GM23338 (cell line): ENCODE measurements at regions not wholly inside any gene's neighbourhood (a gene's known extent, or its start where the extent isn't known, plus 50 kb on each side); places are given as distances from the start of the nearest gene placed in this dataset.

Experiments used
- ATAC-seq: fragments of 200-7000 bp; cut with Tn5 transposase; 3 replicates; pipeline ENCODE4 v1.9.1; 2020
- DNase-seq: peaks from one replicate; pipeline ENCODE4 v3.0.0-alpha.2; 2015; ENCODE audit warnings: low spot score
- H2AFZ ChIP-seq: fragments of 200-600 bp; sonication (generic); 2 replicates; pipeline ENCODE4 v1.8.0; 2016; ENCODE audit warnings: antibody characterized with exemption, mild to moderate bottlenecking, moderate library complexity
- H3F3A ChIP-seq: fragments of 200-600 bp; sonication (generic); replicated peaks from 2 replicates; pipeline ENCODE4 v1.8.0; 2017; ENCODE audit warnings: antibody characterized with exemption, mixed run types, low read depth
- H3K27ac ChIP-seq: fragments of 200-600 bp; sonication (generic); 2 replicates; pipeline ENCODE4 v1.6.1; 2016; ENCODE audit warnings: low read depth
- H3K27me3 ChIP-seq: fragments of 200-600 bp; sonication (generic); 2 replicates; pipeline ENCODE4 v1.8.0; 2016; ENCODE audit warnings: mild to moderate bottlenecking, mixed run types, moderate library complexity; ENCODE audit not compliant: insufficient read depth
- H3K36me3 ChIP-seq: fragments of 200-600 bp; sonication (generic); 2 replicates; pipeline ENCODE4 v1.8.0; 2016; ENCODE audit warnings: mild to moderate bottlenecking; ENCODE audit not compliant: insufficient read depth
- H3K4me1 ChIP-seq: fragments of 200-600 bp; sonication (generic); 2 replicates; pipeline ENCODE4 v1.8.0; 2016; ENCODE audit warnings: mild to moderate bottlenecking, moderate library complexity; ENCODE audit not compliant: insufficient read depth
- H3K4me2 ChIP-seq: fragments of 200-600 bp; sonication (generic); 2 replicates; pipeline ENCODE4 v1.7.1; 2017; ENCODE audit warnings: mixed run types
- H3K4me3 ChIP-seq: fragments of 200-600 bp; sonication (generic); 2 replicates; pipeline ENCODE4 v1.6.1; 2016; ENCODE audit warnings: mixed run types
- H3K79me2 ChIP-seq: fragments of 200-600 bp; sonication (generic); replicated peaks from 2 replicates; pipeline ENCODE4 v1.8.0; 2017; ENCODE audit warnings: mild to moderate bottlenecking; ENCODE audit not compliant: insufficient read depth
- H3K9me2 ChIP-seq: fragments of 200-600 bp; sonication (generic); 2 replicates; pipeline ENCODE4 v1.8.0; 2017; ENCODE audit not compliant: insufficient read depth
- H4K20me1 ChIP-seq: fragments of 200-600 bp; sonication (generic); replicated peaks from 2 replicates; pipeline ENCODE4 v1.8.0; 2017; ENCODE audit warnings: mild to moderate bottlenecking; ENCODE audit not compliant: insufficient read depth
- H3K27ac Mint-ChIP-seq: 2 replicates; pipeline ENCODE4 v1.8.0; 2020; ENCODE audit warnings: inconsistent platforms, mild to moderate bottlenecking, moderate library complexity, mixed read lengths
- H3K27me3 Mint-ChIP-seq: 3 replicates; pipeline ENCODE4 v1.8.0; 2022; ENCODE audit warnings: low read depth, mild to moderate bottlenecking, moderate library complexity, mixed read lengths, inconsistent platforms; ENCODE audit not compliant: insufficient read depth, poor library complexity
- H3K36me3 Mint-ChIP-seq: 3 replicates; pipeline ENCODE4 v1.8.0; 2021; ENCODE audit warnings: low read depth, mild to moderate bottlenecking, inconsistent platforms, moderate library complexity, mixed read lengths
- H3K4me1 Mint-ChIP-seq: 3 replicates; pipeline ENCODE4 v1.8.0; 2020; ENCODE audit warnings: mild to moderate bottlenecking, inconsistent platforms, mixed read lengths
- H3K4me3 Mint-ChIP-seq: 3 replicates; pipeline ENCODE4 v1.8.0; 2021; ENCODE audit warnings: moderate library complexity, mild to moderate bottlenecking, inconsistent platforms, mixed read lengths
- H3K9me3 Mint-ChIP-seq: 3 replicates; pipeline ENCODE4 v1.8.0; 2020; ENCODE audit warnings: moderate library complexity, mild to moderate bottlenecking, inconsistent platforms, mixed read lengths
- CREB1 ChIP-seq: fragments of 250-450 bp; sonication (Bioruptor Pico); IDR thresholded peaks from 2 replicates; pipeline ENCODE4 v1.5.0; 2020; ENCODE audit warnings: low read depth, mild to moderate bottlenecking, moderate library complexity
- EZH2 ChIP-seq: fragments of 200-600 bp; sonication (generic); IDR thresholded peaks from one replicate; pipeline ENCODE4 v1.8.0; 2017; ENCODE audit warnings: antibody characterized with exemption, mild to moderate bottlenecking, low read depth; ENCODE audit not compliant: unreplicated experiment
- EZH2phosphoT487 ChIP-seq: fragments of 200-600 bp; sonication (generic); IDR thresholded peaks from one replicate; pipeline ENCODE4 v1.8.1; 2018; ENCODE audit warnings: antibody characterized with exemption; ENCODE audit not compliant: unreplicated experiment
- JUNB ChIP-seq: IDR thresholded peaks from one replicate; pipeline ENCODE4 v1.6.1; 2016; ENCODE audit warnings: antibody characterized with exemption; ENCODE audit not compliant: unreplicated experiment
- NANOG ChIP-seq: IDR thresholded peaks from 2 replicates; pipeline ENCODE4 v1.6.1; 2016; ENCODE audit warnings: antibody characterized with exemption, borderline replicate concordance
- POLR2AphosphoS5 ChIP-seq: IDR thresholded peaks from 2 replicates; pipeline ENCODE4 v1.6.1; 2016; ENCODE audit warnings: antibody characterized with exemption, low read depth
- STAT1 ChIP-seq: IDR thresholded peaks from one replicate; pipeline ENCODE4 v1.6.1; 2016; ENCODE audit warnings: antibody characterized with exemption; ENCODE audit not compliant: unreplicated experiment
- ZNF114 ChIP-seq: fragments of 250-450 bp; sonication (Bioruptor Pico); IDR thresholded peaks from 2 replicates; pipeline ENCODE4 v1.5.0; 2020; ENCODE audit warnings: mild to moderate bottlenecking, moderate library complexity
- ZNF331 ChIP-seq: fragments of 250-450 bp; sonication (Bioruptor Pico); IDR thresholded peaks from 2 replicates; pipeline ENCODE4 v1.5.0; 2020; ENCODE audit warnings: low read depth, mild to moderate bottlenecking, moderate library complexity
- TF ChIP-seq, protein P1 (sequence below): IDR thresholded peaks from one replicate; pipeline ENCODE4 v1.6.1; 2018; ENCODE audit warnings: antibody characterized with exemption; ENCODE audit not compliant: unreplicated experiment
- TF ChIP-seq, protein P2 (sequence below), 2 experiments: fragments of 200-600 bp in 1 of 2; sonication (generic) in 1 of 2; conservative IDR thresholded peaks; 2 replicates each; pipeline versions ENCODE4 v1.5.1 to v1.6.1; 2016 to 2017; ENCODE audit warnings: antibody characterized with exemption in 2 of 2, low read depth in 2 of 2, mild to moderate bottlenecking in 2 of 2, moderate library complexity in 1 of 2
- TF ChIP-seq, protein P3 (sequence below): IDR thresholded peaks from 2 replicates; pipeline ENCODE4 v1.6.1; 2016; ENCODE audit warnings: antibody characterized with exemption

DNA sequence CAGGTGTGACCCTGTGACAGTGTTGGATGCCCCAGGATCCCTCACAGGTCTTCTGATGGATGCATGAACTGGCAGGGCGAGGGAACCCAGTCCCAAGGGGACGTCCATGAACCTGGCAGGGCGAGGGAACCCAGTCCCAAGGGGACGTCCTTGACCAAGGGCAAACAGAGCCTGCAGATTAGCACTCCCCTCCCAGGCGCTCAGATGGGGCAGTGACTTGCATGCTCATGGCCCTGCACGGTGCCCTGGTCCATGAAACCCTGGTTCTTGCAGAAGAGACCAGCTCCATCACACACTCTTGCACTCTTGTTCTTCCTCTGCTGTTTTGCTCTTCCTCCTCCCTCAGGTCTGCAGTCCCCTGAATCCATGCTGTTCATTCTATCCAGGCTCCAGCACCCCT is 192.7 kb downstream of the GALR1 start (continued):
- no peak for TF ChIP-seq EZH2phosphoT487
- TF ChIP-seq CREB1 (CRISPR knock-in tag) = no peak
- no peak for TF ChIP-seq ZNF331 (CRISPR knock-in tag)
- TF ChIP-seq, protein P1, sequence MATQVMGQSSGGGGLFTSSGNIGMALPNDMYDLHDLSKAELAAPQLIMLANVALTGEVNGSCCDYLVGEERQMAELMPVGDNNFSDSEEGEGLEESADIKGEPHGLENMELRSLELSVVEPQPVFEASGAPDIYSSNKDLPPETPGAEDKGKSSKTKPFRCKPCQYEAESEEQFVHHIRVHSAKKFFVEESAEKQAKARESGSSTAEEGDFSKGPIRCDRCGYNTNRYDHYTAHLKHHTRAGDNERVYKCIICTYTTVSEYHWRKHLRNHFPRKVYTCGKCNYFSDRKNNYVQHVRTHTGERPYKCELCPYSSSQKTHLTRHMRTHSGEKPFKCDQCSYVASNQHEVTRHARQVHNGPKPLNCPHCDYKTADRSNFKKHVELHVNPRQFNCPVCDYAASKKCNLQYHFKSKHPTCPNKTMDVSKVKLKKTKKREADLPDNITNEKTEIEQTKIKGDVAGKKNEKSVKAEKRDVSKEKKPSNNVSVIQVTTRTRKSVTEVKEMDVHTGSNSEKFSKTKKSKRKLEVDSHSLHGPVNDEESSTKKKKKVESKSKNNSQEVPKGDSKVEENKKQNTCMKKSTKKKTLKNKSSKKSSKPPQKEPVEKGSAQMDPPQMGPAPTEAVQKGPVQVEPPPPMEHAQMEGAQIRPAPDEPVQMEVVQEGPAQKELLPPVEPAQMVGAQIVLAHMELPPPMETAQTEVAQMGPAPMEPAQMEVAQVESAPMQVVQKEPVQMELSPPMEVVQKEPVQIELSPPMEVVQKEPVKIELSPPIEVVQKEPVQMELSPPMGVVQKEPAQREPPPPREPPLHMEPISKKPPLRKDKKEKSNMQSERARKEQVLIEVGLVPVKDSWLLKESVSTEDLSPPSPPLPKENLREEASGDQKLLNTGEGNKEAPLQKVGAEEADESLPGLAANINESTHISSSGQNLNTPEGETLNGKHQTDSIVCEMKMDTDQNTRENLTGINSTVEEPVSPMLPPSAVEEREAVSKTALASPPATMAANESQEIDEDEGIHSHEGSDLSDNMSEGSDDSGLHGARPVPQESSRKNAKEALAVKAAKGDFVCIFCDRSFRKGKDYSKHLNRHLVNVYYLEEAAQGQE = no peak
- TF ChIP-seq ZNF114 (CRISPR knock-in tag) = no peak
- TF ChIP-seq, protein P2, sequence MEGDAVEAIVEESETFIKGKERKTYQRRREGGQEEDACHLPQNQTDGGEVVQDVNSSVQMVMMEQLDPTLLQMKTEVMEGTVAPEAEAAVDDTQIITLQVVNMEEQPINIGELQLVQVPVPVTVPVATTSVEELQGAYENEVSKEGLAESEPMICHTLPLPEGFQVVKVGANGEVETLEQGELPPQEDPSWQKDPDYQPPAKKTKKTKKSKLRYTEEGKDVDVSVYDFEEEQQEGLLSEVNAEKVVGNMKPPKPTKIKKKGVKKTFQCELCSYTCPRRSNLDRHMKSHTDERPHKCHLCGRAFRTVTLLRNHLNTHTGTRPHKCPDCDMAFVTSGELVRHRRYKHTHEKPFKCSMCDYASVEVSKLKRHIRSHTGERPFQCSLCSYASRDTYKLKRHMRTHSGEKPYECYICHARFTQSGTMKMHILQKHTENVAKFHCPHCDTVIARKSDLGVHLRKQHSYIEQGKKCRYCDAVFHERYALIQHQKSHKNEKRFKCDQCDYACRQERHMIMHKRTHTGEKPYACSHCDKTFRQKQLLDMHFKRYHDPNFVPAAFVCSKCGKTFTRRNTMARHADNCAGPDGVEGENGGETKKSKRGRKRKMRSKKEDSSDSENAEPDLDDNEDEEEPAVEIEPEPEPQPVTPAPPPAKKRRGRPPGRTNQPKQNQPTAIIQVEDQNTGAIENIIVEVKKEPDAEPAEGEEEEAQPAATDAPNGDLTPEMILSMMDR (conservative IDR thresholded peaks at IDR 0.05; ENCODE audit: low read depth in 2 of 2) = no peak

DNA sequence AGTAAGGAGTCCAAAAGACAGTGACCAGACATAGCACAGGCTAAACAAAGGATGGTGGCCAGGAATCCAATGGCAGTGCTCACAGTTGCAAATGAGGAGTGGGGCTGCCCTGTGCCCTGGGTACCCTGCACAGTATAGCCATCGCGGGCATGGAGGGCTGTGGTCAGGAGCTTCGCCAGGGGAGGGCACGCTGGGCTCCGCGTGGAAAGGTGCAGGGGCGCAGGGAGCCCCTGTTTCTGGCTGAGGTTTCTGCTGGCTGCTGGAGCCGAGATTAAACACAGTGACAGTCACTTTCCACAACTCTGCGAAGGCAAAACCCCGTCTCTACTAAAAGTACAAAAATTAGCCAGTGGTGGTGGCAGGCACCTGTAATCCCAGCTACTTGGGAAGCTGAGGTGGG is 194.7 kb downstream of the GALR1 start:
- ATAC-seq = no peak
- Mint-ChIP-seq H3K4me1 (peaks cover 9% of the 10 kb centered on the region; the same call in 2 of the 3 replicates), H3K27ac (no peak overlapping the region)
- no peak for TF ChIP-seq EZH2
- TF ChIP-seq POLR2AphosphoS5 = no peak
- TF ChIP-seq JUNB = no peak
- TF ChIP-seq ZNF114 (CRISPR knock-in tag) = no peak
- no peak for TF ChIP-seq EZH2phosphoT487
- TF ChIP-seq, protein P1 = no peak
- no peak for TF ChIP-seq ZNF331 (CRISPR knock-in tag)
- TF ChIP-seq NANOG = no peak
- no peak for TF ChIP-seq STAT1
- TF ChIP-seq, protein P2 (conservative IDR thresholded peaks at IDR 0.05; ENCODE audit: low read depth in 2 of 2) = no peak
- TF ChIP-seq, protein P3, sequence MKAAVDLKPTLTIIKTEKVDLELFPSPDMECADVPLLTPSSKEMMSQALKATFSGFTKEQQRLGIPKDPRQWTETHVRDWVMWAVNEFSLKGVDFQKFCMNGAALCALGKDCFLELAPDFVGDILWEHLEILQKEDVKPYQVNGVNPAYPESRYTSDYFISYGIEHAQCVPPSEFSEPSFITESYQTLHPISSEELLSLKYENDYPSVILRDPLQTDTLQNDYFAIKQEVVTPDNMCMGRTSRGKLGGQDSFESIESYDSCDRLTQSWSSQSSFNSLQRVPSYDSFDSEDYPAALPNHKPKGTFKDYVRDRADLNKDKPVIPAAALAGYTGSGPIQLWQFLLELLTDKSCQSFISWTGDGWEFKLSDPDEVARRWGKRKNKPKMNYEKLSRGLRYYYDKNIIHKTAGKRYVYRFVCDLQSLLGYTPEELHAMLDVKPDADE = no peak
- no peak for TF ChIP-seq CREB1 (CRISPR knock-in tag)

More for the DNA sequence above, 194.7 kb downstream of the GALR1 start:
- Mint-ChIP-seq H3K36me3 (no peaks in the 10 kb centered on the region), H3K9me3 (no peaks in the 10 kb centered on the region; the same call in 2 of the 3 replicates), H3K4me3 (no peak overlapping the region), H3K27me3 (peaks cover under 1% of the 10 kb centered on the region)
- H3K4me2 ChIP-seq = no peak overlapping the region
- H3K4me1 ChIP-seq = peaks cover 6% of the 10 kb centered on the region; the same call in 1 of the 2 replicates
- H3K27me3 ChIP-seq = no peaks in the 10 kb centered on the region
- no peaks in the 10 kb centered on the region for H4K20me1 ChIP-seq
- no peak for DNase-seq
- H3K79me2 ChIP-seq = peaks cover 6% of the 10 kb centered on the region; the same call in 1 of the 2 replicates
- H3F3A ChIP-seq = no peaks in the 10 kb centered on the region
- H3K36me3 ChIP-seq = no peaks in the 10 kb centered on the region
- H3K27ac ChIP-seq = no peak overlapping the region
- H3K4me3 ChIP-seq = no peak overlapping the region
- 0 out of 2 replicates have a peak, but pooled peaks cover 3% of the 10 kb centered on the region for H3K9me2 ChIP-seq
- no peak overlapping the region for H2AFZ ChIP-seq
